B cell (primary cell): ENCODE measurements at regions not wholly inside any gene's neighbourhood (a gene's known extent, or its start where the extent isn't known, plus 50 kb on each side); places are given as distances from the start of the nearest gene placed in this dataset.

Source experiments
- ATAC-seq: fragments of 200-7000 bp; cut with Tn5 transposase; one replicate; pipeline ENCODE4 v1.10.0; 2021; ENCODE audit warnings: low read depth, mild to moderate bottlenecking, moderate number of reproducible peaks, moderate library complexity
- CTCF ChIA-PET: fragments of 350-600 bp; sonication (Branson Sonifier 250); formaldehyde crosslinking; loops from one replicate; lab custom pipeline; 2021; ENCODE audit warnings: antibody characterized with exemption, inconsistent platforms; lab: Charles Lee
- POLR2A ChIA-PET: fragments of 350-600 bp; sonication (Branson Sonifier 250); formaldehyde crosslinking; loops from one replicate; lab custom pipeline; 2021; ENCODE audit warnings: antibody characterized with exemption; lab: Charles Lee
- DNase-seq: peaks from one replicate; pipeline ENCODE4 v3.0.0; 2013
- H2AFZ ChIP-seq: 2 replicates; pipeline ENCODE4 v1.6.1; 2012; ENCODE audit warnings: mild to moderate bottlenecking, low read depth, low read length; ENCODE audit not compliant: insufficient read depth, poor library complexity, severe bottlenecking
- H3K27ac ChIP-seq, 2 donors: 1 replicate in 1 of 2; 2 replicates in 1 of 2; pipeline ENCODE4 v1.5.1; 2012 to 2013; ENCODE audit warnings: low read length in 2 of 2, mild to moderate bottlenecking in 2 of 2, moderate library complexity in 1 of 2
- H3K27me3 ChIP-seq, 4 experiments: fragments of 200-600 bp in 1 of 4; sonication (generic) in 1 of 4; replicated peaks in 1 of 4; 1 replicate in 2 of 4; 2 replicates in 2 of 4; pipeline versions ENCODE4 v1.6.1 to v1.7.0; 2013 to 2016; ENCODE audit warnings: low read length in 3 of 4, mild to moderate bottlenecking in 2 of 4, mixed read lengths in 1 of 4, moderate library complexity in 1 of 4; ENCODE audit not compliant: insufficient read depth in 4 of 4, control insufficient read depth in 3 of 4; ENCODE audit errors: control extremely low read depth in 1 of 4
- H3K36me3 ChIP-seq, 2 experiments: replicated peaks in 1 of 2; 1 replicate in 1 of 2; 2 replicates in 1 of 2; pipeline versions ENCODE4 v1.6.1 to v1.7.1; 2013; ENCODE audit warnings: low read length in 1 of 2; ENCODE audit not compliant: insufficient read depth in 2 of 2, control insufficient read depth in 1 of 2; ENCODE audit errors: control extremely low read depth in 1 of 2, extremely low read depth in 1 of 2
- H3K4me1 ChIP-seq, 2 donors: fragments of 200-600 bp in 1 of 2; sonication (generic) in 1 of 2; 1 replicate in 1 of 2; 2 replicates in 1 of 2; pipeline versions ENCODE4 v1.5.1 to v1.6.1; 2013 to 2017; ENCODE audit warnings: low read length in 2 of 2; ENCODE audit not compliant: control insufficient read depth in 2 of 2, insufficient read depth in 2 of 2
- H3K4me2 ChIP-seq: replicated peaks from 2 replicates; pipeline ENCODE3; 2012; ENCODE audit warnings: mild to moderate bottlenecking, low read depth, low read length; ENCODE audit not compliant: poor library complexity, severe bottlenecking
- H3K4me3 ChIP-seq, 5 experiments: fragments of 200-600 bp in 1 of 5; sonication (generic) in 1 of 5; 1 replicate in 3 of 5; 2 replicates in 2 of 5; pipeline versions ENCODE4 v1.5.1 to v1.7.0; 2011 to 2016; ENCODE audit warnings: low read length in 4 of 5, mild to moderate bottlenecking in 4 of 5, low read depth in 2 of 5, control low read depth in 1 of 5, moderate library complexity in 1 of 5; ENCODE audit not compliant: insufficient read depth in 1 of 5; ENCODE audit errors: control extremely low read depth in 1 of 5, extremely low read depth in 1 of 5
- H3K79me2 ChIP-seq: fragments of 200-600 bp; sonication (generic); one replicate; pipeline ENCODE4 v1.6.0; 2016; ENCODE audit warnings: low read length; ENCODE audit not compliant: control insufficient read depth, insufficient read depth
- H3K9ac ChIP-seq: fragments of 200-600 bp; sonication (generic); 2 replicates; pipeline ENCODE4 v1.6.1; 2017; ENCODE audit warnings: mild to moderate bottlenecking, low read length, moderate library complexity
- H3K9me3 ChIP-seq, 3 donors: one replicate each; pipeline versions ENCODE4 v1.6.1 to v1.7.1; 2013; ENCODE audit warnings: low read length in 2 of 3; ENCODE audit not compliant: control insufficient read depth in 2 of 3, insufficient read depth in 1 of 3; ENCODE audit errors: control extremely low read depth in 1 of 3
- H4K20me1 ChIP-seq: 2 replicates; pipeline ENCODE4 v1.6.0; 2012; ENCODE audit warnings: mild to moderate bottlenecking, low read length; ENCODE audit not compliant: insufficient read depth, control insufficient read depth, poor library complexity, severe bottlenecking
- H3K27ac Mint-ChIP-seq: one replicate; pipeline ENCODE4 v1.8.0; 2021; ENCODE audit warnings: mixed read lengths
- H3K27me3 Mint-ChIP-seq: one replicate; pipeline ENCODE4 v1.8.0; 2021; ENCODE audit warnings: mixed read lengths
- H3K4me1 Mint-ChIP-seq: one replicate; pipeline ENCODE4 v1.8.0; 2021; ENCODE audit warnings: mixed read lengths
- H3K4me3 Mint-ChIP-seq: one replicate; pipeline ENCODE4 v1.8.0; 2021; ENCODE audit warnings: mixed read lengths
- H3K9me3 Mint-ChIP-seq: one replicate; pipeline ENCODE4 v1.8.0; 2022; ENCODE audit warnings: mixed read lengths; ENCODE audit not compliant: insufficient read depth
- EZH2 ChIP-seq: IDR thresholded peaks from 2 replicates; pipeline ENCODE4 v1.6.1; 2012; ENCODE audit warnings: borderline replicate concordance, low read depth, mild to moderate bottlenecking, moderate library complexity, low read length; ENCODE audit not compliant: insufficient read depth, poor library complexity, severe bottlenecking
- WGBS: methylation state at CpG from one replicate; pipeline ENCODE4 v1.1.5; 2013; ENCODE audit warnings: missing lambda C conversion rate; ENCODE audit not compliant: insufficient coverage; 5-methylcytosine and 5-hydroxymethylcytosine counted together
- intact Hi-C: fragments of 100-400 bp; cut with micrococcal nuclease; formaldehyde crosslinking; loops from one replicate; pipeline ENCODE4 v1.10.0; 2022
- TF ChIP-seq, protein P1 (sequence below): fragments of 200-600 bp; IDR thresholded peaks from one replicate; pipeline ENCODE4 v1.8.0; 2022; ENCODE audit warnings: antibody characterized with exemption, mild to moderate bottlenecking

GRCh38 chr17:72492941-72493340 is 372.1 kb downstream of the SOX9 start:
- WGBS = 86% methylated on average over 4 of the region's 5 CpGs
- H3K4me3 Mint-ChIP-seq = no peak overlapping the region
- peaks cover 3% of the 10 kb centered on the region for H3K27me3 Mint-ChIP-seq
- ChIA-PET POLR2A (no interaction called here), CTCF (no interaction called here)
- no peak overlapping the region for H3K9ac ChIP-seq
- no peak overlapping the region for H3K27ac Mint-ChIP-seq
- no peaks in the 10 kb centered on the region for H4K20me1 ChIP-seq
- TF ChIP-seq EZH2 = no peak
- TF ChIP-seq, protein P1, sequence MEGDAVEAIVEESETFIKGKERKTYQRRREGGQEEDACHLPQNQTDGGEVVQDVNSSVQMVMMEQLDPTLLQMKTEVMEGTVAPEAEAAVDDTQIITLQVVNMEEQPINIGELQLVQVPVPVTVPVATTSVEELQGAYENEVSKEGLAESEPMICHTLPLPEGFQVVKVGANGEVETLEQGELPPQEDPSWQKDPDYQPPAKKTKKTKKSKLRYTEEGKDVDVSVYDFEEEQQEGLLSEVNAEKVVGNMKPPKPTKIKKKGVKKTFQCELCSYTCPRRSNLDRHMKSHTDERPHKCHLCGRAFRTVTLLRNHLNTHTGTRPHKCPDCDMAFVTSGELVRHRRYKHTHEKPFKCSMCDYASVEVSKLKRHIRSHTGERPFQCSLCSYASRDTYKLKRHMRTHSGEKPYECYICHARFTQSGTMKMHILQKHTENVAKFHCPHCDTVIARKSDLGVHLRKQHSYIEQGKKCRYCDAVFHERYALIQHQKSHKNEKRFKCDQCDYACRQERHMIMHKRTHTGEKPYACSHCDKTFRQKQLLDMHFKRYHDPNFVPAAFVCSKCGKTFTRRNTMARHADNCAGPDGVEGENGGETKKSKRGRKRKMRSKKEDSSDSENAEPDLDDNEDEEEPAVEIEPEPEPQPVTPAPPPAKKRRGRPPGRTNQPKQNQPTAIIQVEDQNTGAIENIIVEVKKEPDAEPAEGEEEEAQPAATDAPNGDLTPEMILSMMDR = no peak
- H3K9me3 Mint-ChIP-seq = no peaks in the 10 kb centered on the region
- no peaks in the 10 kb centered on the region for H3K36me3 ChIP-seq
- no peak overlapping the region for H3K27ac ChIP-seq
- ATAC-seq (no peak), DNase-seq (no peak)
- intact Hi-C loops = no loop called here
- peaks cover 0 to 6% (median 2%) of the 10 kb centered on the region in 3 donors for H3K9me3 ChIP-seq
- H3K4me1 Mint-ChIP-seq = no peaks in the 10 kb centered on the region
- H3K4me1 ChIP-seq = no peaks in the 10 kb centered on the region
- no peak overlapping the region for H3K4me3 ChIP-seq
- H3K79me2 ChIP-seq = no peaks in the 10 kb centered on the region
- H3K27me3 ChIP-seq = no peaks in the 10 kb centered on the region
- no peak overlapping the region for H2AFZ ChIP-seq
- no peak overlapping the region for H3K4me2 ChIP-seq

GRCh38 chr17:72494566-72494965 is 373.7 kb downstream of the SOX9 start:
- Histone ChIP-seq H4K20me1 (no peaks in the 10 kb centered on the region), H3K9me3 (peaks cover 0 to 6% (median 2%) of the 10 kb centered on the region in 3 donors), H3K4me1 (no peaks in the 10 kb centered on the region), H3K9ac (no peak overlapping the region), H3K36me3 (no peaks in the 10 kb centered on the region), H3K27me3 (no peaks in the 10 kb centered on the region), H3K79me2 (no peaks in the 10 kb centered on the region), H3K4me2 (no peak overlapping the region), H2AFZ (no peak overlapping the region), H3K4me3 (no peak overlapping the region), H3K27ac (no peak overlapping the region)
- H3K4me1 Mint-ChIP-seq = no peaks in the 10 kb centered on the region
- intact Hi-C loops = no loop called here
- 100% methylated on average over 1 of the region's 2 CpGs for WGBS
- DNase-seq (no peak), ATAC-seq (no peak)
- H3K4me3 Mint-ChIP-seq = no peak overlapping the region
- H3K27ac Mint-ChIP-seq = no peak overlapping the region
- POLR2A ChIA-PET = no interaction called here
- H3K9me3 Mint-ChIP-seq = no peaks in the 10 kb centered on the region
- no peaks in the 10 kb centered on the region for H3K27me3 Mint-ChIP-seq
- TF ChIP-seq EZH2 = no peak
- TF ChIP-seq, protein P1 = no peak
- CTCF ChIA-PET = no interaction called here
